ENCODE measurements at regions not wholly inside any gene's neighbourhood (a gene's known extent, or its start where the extent isn't known, plus 50 kb on each side); places are given as distances from the start of the nearest gene placed in this dataset.

DNA sequence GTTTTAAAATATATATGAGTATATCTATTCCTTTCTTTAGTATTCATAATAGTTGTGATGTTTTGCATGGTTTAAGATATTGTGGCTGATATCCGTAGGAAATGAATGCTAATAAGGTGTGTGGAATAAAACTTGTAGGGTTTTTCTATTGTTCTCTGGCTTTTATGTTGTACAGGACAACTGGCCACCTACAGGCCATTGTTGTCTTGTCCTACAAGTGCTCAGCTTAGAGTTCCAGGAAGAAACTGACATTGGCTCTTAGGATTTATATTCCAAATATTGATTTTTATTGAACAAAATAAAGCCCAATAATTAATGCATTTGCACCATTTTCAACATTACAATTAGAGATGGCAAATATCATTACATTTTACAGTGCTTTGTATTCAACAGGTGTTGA lies 512.8 kb upstream of the TENM4 start:
- no peak overlapping the region for H3K27ac ChIP-seq
- DNase-seq (ENCODE audit: low read depth, low spot score): no peak

DNA sequence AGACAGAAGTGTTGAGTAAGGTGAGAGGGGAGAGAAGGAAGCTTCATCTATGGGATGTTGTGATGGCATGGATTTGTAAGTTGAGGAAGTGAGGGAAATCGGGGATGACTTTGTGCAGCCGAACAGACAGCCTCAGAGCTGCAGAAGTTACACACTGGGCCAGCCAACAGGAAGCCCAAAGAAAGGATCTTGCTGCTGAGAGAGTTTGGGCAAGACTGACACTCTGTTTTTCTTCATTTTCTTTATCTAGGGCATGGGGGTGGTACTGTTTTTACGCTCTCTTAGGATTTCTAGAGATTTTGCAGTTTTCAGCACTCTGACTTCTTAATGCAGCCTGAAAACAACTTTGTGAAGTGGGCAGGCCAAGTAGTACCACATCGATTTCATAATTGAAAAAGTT lies 509.9 kb upstream of the TENM4 start:
- DNase-seq (ENCODE audit: low read depth, low spot score): no peak
- H3K27ac ChIP-seq: no peak overlapping the region

DNA sequence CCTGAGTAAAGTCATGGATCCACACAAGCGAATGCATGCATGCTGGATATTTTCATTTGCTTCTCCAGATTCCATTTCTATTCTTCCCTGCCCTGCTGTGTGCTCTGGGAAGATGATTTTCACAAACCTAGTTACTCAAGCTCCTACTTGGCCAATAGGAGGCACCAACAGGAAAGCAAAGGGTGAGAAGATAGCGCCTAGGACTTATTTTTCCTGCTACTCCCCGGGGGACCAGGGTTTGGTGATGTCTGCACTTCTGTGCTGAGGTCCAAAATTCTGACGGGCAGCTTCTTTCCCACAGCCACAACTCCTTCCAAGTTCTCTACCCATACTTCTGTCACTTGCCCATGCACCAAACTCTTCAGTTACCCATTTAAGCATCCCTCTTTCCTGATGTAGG lies 509.3 kb upstream of the TENM4 start:
- DNase-seq (ENCODE audit: low read depth, low spot score): no peak

GRCh38 chr11:79949574-79949973 lies 508.7 kb upstream of the TENM4 start:
- H3K27ac ChIP-seq: no peak overlapping the region
- no peak for DNase-seq (ENCODE audit: low read depth, low spot score)

More for the DNA sequence above, 509.3 kb upstream of the TENM4 start:
- no peak overlapping the region for H3K27ac ChIP-seq

GRCh38 chr11:79942646-79943045 lies 501.8 kb upstream of the TENM4 start:
- H3K27ac ChIP-seq: no peak overlapping the region
- DNase-seq (ENCODE audit: low read depth, low spot score): no peak

DNA sequence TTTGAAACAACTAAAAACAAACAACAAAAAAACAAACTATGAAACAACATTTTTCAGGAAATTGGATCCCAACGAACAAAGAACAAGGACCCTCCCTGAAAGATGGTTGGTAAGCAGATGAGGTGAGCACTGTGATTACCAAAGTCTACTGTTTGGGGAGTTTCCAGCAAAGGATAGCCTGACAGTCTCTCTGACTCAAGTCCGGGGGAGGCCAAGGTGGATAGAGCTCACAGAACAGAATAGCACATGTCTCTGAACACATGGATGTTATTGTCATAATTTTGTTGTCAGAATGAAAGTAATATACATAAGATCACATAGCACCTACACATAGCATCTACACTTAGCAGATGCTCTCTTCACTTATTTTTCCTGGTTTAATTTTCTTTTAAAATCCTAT lies 501.3 kb upstream of the TENM4 start:
- H3K27ac ChIP-seq: no peak overlapping the region
- DNase-seq (ENCODE audit: low read depth, low spot score): no peak

GRCh38 chr11:79940974-79941735 lies 500.3 kb upstream of the TENM4 start:
- H3K27ac ChIP-seq: peak overlapping the region; percentile 45
- DNase-seq (ENCODE audit: low read depth, low spot score): no peak

DNA sequence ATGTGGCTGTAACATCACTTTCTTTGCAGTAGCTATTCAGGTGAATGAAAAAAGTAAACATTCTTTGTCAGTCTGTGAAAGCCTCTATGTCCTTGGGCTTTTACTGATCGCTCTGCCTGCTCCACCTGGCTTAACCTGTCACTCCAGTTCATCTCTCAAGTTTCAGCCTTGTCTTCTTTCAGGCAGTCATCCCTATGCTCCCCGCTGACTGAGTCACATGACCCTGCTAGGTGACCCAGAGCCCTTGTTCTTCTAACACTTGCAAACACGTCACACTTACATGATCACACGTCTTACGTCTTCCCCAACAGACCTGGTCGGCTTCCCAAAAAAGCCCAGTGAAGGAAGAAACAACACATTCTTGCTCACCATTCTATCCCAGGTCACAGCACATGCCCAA lies 499.3 kb upstream of the TENM4 start:
- peak overlapping the region; percentile 45 for H3K27ac ChIP-seq
- DNase-seq (ENCODE audit: low read depth, low spot score): peak; percentile 36

DNA sequence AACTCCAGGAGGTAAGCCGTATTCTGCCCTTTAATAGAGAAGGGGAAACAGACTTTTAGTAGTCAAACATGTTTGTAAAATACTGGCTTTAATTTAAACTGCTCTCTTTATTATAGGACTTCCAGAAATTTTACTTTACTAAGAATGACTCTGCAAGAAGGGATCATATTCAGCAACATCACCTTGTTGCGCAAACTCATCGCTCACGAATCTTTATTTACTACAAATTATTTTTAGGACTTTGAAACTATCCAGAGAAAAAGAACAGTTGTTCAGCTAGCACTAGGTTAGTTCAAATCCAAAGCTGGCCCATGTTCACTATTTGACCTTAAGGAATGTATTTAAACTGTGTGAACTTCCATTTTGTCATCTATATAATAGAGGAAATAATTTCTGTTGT lies 498.3 kb upstream of the TENM4 start:
- H3K27ac ChIP-seq: no peak overlapping the region
- no peak for DNase-seq (ENCODE audit: low read depth, low spot score)

DNA sequence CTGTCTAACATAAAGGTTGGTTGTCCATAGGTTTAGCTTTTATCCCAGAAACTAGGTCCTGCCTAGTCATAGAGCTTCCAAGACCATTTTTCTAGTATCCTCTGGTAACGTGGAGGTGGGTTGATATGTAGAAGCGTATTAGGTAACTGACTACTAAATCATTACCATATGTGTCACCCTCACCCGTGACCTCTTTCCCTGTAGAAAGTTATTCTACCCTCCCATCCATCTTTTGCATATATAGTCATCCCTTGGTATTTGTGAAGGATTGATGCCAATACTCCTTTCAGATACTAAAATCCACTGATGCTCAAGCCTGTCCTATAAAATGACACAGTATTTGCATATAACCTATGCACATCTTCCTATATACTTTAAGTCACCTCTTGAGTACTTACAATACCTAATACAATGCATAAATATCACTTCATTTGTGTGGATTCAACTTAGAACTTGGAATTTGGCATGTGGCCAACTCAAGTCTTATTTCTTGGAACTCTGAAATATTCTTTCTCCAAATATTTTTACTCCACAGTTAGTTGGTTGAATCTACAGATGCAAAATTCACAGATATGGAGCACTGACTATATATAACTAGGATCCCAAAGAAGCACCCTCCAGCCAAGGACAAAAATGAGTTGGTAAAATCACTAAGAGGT lies 497.0 kb upstream of the TENM4 start:
- no peak overlapping the region for H3K27ac ChIP-seq
- DNase-seq (ENCODE audit: low read depth, low spot score): no peak

- no peak for DNase-seq (ENCODE audit: low read depth, low spot score)
- no peak overlapping the region for H3K27ac ChIP-seq
Measured at GRCh38 chr11:79932612-79933011, 491.8 kb upstream of the TENM4 start.

DNA sequence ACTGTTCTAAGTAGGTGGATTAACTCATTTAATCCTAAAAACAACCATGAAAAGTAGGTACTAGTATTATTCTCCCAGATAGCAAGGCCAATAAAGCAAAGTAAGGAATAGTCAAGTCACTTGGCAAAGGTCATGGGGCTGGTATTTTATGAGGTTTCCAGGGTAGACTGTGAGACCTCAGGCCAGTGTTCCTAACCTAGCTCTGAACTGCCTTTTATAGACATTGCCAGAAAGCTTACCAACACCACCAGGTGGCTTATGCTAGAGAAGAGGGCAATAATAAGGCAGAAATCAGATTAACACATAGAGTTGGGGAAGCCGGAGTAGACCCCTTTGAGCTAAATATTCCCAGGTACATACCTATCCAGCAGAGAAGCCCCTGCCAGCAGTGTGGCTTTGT lies 490.9 kb upstream of the TENM4 start:
- no peak for DNase-seq (ENCODE audit: low read depth, low spot score)
- no peak overlapping the region for H3K27ac ChIP-seq

DNA sequence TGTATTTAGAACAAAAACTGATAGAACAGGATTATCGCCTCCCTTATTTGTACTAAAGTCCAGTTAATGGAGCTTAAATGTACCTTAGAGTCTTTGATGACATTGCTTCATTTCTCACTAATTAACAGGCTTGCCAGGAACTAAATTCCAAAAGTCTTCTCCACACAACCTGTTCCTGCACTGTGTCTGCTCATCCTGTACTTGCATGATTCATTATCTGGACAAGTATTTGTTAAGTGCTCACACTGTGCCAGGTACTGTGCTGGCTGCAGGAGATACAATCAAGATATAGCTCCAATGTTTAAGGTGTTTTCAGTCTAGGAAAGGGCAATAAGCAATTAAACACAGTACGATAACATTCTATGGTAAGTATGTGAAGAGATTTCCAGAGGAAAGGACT lies 485.9 kb upstream of the TENM4 start:
- DNase-seq (ENCODE audit: low read depth, low spot score): no peak
- no peak overlapping the region for H3K27ac ChIP-seq

DNA sequence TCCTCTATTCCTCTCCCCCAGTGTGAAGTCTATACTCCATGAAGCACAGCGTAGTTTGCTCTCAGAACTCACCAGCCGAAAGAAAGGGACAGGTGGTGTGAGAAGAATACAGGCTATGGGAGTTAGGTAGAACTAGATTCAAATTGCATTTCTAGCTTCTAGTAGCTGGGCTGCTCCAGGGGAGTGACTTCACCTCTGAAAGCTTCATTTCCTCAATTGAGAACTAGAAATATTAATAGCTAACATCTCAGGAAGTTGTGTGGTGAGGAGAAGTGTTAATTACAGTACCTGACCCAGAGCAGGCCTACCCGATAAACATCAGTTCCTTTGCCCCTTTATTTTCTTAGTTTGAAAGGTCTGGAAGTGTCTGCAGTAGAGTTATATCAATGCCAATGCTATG lies 484.7 kb upstream of the TENM4 start:
- H3K27ac ChIP-seq: no peak overlapping the region
- DNase-seq (ENCODE audit: low read depth, low spot score): no peak

DNA sequence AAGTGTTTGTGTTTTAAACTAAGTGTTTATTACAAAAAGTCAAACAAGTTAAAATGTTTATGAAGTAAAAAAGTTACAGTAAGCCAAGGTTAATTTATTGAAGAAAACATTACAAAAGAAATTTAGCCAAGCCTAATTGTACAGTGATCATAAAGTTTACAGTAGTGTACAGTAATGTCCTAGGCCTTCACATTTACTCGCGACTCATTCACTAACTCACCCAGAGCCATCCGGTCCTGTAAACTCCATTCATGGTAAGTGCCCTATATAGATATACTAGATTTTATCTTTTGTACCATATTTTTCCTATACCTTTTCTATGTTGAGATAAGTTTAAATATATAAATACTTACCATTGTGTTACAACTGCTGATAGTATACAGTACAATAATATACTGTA lies 481.8 kb upstream of the TENM4 start:
- no peak for DNase-seq (ENCODE audit: low read depth, low spot score)
- H3K27ac ChIP-seq: no peak overlapping the region

- no peak for DNase-seq (ENCODE audit: low read depth, low spot score)
- no peak overlapping the region for H3K27ac ChIP-seq
Measured at GRCh38 chr11:79920480-79920879, 479.6 kb upstream of the TENM4 start.

DNA sequence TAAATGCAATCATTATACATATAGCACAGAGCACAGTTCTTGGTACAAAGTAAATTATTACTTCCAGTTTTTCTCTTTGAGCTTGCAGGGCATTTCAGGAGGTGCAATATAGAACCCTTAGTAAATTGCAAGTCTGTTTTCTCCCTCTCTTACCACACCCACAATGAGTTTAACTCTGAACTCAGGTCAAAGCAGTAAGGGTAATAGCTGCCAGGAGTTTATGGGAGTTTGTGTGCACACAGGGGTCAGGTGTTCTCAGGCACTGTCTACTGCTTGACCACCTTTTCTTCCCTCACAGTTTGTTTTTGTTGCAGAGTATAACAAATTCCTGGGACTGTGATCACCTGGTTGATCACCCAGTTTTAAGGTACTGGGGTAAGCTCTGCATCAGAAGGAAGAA lies 478.5 kb upstream of the TENM4 start:
- DNase-seq (ENCODE audit: low read depth, low spot score): no peak
- H3K27ac ChIP-seq: no peak overlapping the region

- no peak overlapping the region for H3K27ac ChIP-seq
- no peak for DNase-seq (ENCODE audit: low read depth, low spot score)
Measured at GRCh38 chr11:79918846-79919245, 478.0 kb upstream of the TENM4 start.

- DNase-seq (ENCODE audit: low read depth, low spot score): no peak
- no peak overlapping the region for H3K27ac ChIP-seq
Measured at GRCh38 chr11:79906164-79906563, 465.3 kb upstream of the TENM4 start.

DNA sequence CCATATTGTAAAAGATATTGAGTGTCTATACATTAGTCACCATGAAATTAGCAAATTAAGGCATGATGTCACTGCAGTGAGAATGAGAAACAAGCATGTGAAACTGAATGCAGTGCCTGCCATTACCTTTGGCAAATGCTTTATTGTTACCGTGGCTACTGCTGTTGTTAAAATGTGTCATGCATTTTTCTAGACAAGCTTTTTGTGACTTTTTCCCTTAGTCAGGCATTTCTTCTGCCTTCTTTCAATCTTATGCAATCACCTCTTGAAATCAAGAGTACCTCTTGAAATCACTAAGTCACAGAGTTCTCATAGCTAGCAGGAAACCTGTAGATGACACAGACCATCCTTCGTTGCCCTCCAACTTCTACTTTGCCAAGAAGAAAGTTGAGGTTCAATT lies 461.7 kb upstream of the TENM4 start:
- H3K27ac ChIP-seq: no peak overlapping the region
- peak; percentile 73 for DNase-seq (ENCODE audit: low read depth, low spot score)

DNA sequence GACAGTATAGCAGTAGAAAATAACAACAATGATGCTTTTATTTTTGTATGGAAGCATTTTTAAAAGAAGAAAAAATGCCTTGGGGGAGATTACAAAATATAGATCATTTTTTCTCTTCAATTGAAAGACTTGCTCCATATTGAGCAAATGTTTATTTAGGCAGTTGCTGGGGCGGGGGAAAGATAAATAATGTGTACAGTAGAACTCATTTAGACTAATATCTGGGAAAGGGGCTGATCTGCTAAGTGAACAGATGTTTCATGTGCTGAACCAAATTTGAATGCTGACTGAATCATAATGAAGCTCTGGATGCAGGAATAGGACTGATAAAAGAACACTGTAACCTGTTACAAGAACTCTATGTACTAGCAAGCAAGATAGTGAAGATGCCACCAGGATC lies 457.1 kb upstream of the TENM4 start:
- H3K27ac ChIP-seq: no peak overlapping the region
- no peak for DNase-seq (ENCODE audit: low read depth, low spot score)

- H3K27ac ChIP-seq: no peak overlapping the region
- DNase-seq (ENCODE audit: low read depth, low spot score): peak; percentile 22
Measured at GRCh38 chr11:79896258-79896657, 455.4 kb upstream of the TENM4 start.
